Inferior parietal cortex (tissue), 1 donor: ENCODE measurements at regions not wholly inside any gene's neighbourhood (a gene's known extent, or its start where the extent isn't known, plus 50 kb on each side); places are given as distances from the start of the nearest gene placed in this dataset.
A peak's percentile ranks its signal among the peaks of the same experiment; 100 is the strongest.

Experiments
- DNase-seq: peaks from one replicate; pipeline ENCODE4 v3.0.0-alpha.2; 2016; ENCODE audit errors: extremely low spot score

GRCh38 chr2:21253311-21254027 is 129.7 kb downstream of the TDRD15 start:
- DNase-seq: no peak

GRCh38 chr2:21254170-21254965 is 130.6 kb downstream of the TDRD15 start:
- DNase-seq: no peak

GRCh38 chr2:21256006-21256405 is 132.2 kb downstream of the TDRD15 start:
- DNase-seq: peak; percentile 96

GRCh38 chr2:21257621-21258020 is 133.9 kb downstream of the TDRD15 start:
- DNase-seq: no peak

- no peak for DNase-seq
These were observed 134.3 kb downstream of the TDRD15 start for GRCh38 chr2:21258082-21258481.

- no peak for DNase-seq
These were observed 136.5 kb downstream of the TDRD15 start for GRCh38 chr2:21260311-21260710.

GRCh38 chr2:21261591-21261990 is 137.8 kb downstream of the TDRD15 start:
- DNase-seq: no peak

- no peak for DNase-seq
These were observed 138.7 kb downstream of the TDRD15 start for GRCh38 chr2:21262426-21262940.

GRCh38 chr2:21263622-21264021 is 139.9 kb downstream of the TDRD15 start:
- peak; percentile 91 for DNase-seq

- DNase-seq: no peak
These were observed 142.0 kb downstream of the TDRD15 start for GRCh38 chr2:21265752-21266151.

- no peak for DNase-seq
These were observed 143.6 kb downstream of the TDRD15 start for GRCh38 chr2:21267232-21267835.

GRCh38 chr2:21268197-21268877 is 144.6 kb downstream of the TDRD15 start:
- DNase-seq: no peak

GRCh38 chr2:21268878-21269224 is 145.1 kb downstream of the TDRD15 start:
- no peak for DNase-seq

- no peak for DNase-seq
These were observed 145.6 kb downstream of the TDRD15 start for GRCh38 chr2:21269382-21269781.

- DNase-seq: no peak
These were observed 146.3 kb downstream of the TDRD15 start for GRCh38 chr2:21270083-21270491.

- DNase-seq: no peak
These were observed 146.9 kb downstream of the TDRD15 start for GRCh38 chr2:21270708-21271122.

GRCh38 chr2:21276163-21276562 is 152.4 kb downstream of the TDRD15 start:
- DNase-seq: no peak

- DNase-seq: no peak
These were observed 153.6 kb downstream of the TDRD15 start for GRCh38 chr2:21277068-21278056.

- no peak for DNase-seq
These were observed 155.8 kb downstream of the TDRD15 start for GRCh38 chr2:21279525-21279924.

- no peak for DNase-seq
These were observed 157.0 kb downstream of the TDRD15 start for GRCh38 chr2:21280793-21281192.

- DNase-seq: no peak
These were observed 157.6 kb downstream of the TDRD15 start for GRCh38 chr2:21281384-21281783.
